K562 (cell line): ENCODE measurements at regions not wholly inside any gene's neighbourhood (a gene's known extent, or its start where the extent isn't known, plus 50 kb on each side); places are given as distances from the start of the nearest gene placed in this dataset.

ENCODE experiments used
- ATAC-seq: fragments of 200-7000 bp; cut with Tn5 transposase; 3 replicates; pipeline ENCODE4 v1.9.1; 2020; ENCODE audit warnings: moderate library complexity
- BruUV-seq: library from RNA; stranded (reverse); fragments of 400-500 nt; replicated peaks from 2 replicates; lab custom pipeline; 2021; lab: Mats Ljungman, UMichigan
- CTCF ChIA-PET: fragments of 300-600 bp; formaldehyde crosslinking; extraction: SDS; loops from one replicate; lab custom pipeline; 2021; ENCODE audit warnings: low intra/inter-chr PET ratio; lab: Yijun Ruan, JAX
- POLR2A ChIA-PET: fragments of 300-600, 350-650 bp; sonication (Branson Sonifier 250); formaldehyde crosslinking; extraction: SDS; loops from one replicate; lab custom pipeline; 2021; ENCODE audit warnings: antibody characterized with exemption, inconsistent platforms; lab: Yijun Ruan, JAX
- DNase-seq, 4 experiments: peaks; one replicate each; pipeline versions ENCODE4 v3.0.0 to v3.0.0-alpha.2; 2011 to 2018; ENCODE audit warnings: low spot score in 3 of 4, mixed read lengths in 3 of 4; ENCODE audit errors: extremely low read depth in 1 of 4
- FAIRE-seq: peaks from 2 replicates; lab custom pipeline; 2011; peaks lifted over from hg19 to GRCh38; lab: Jason Lieb, UNC
- H2AFZ ChIP-seq: 2 replicates; pipeline ENCODE4 v1.6.0; 2011; ENCODE audit warnings: low read depth, low read length, control low read depth, inconsistent platforms
- H3K27ac ChIP-seq: fragments of 200-600 bp; 3 replicates; pipeline ENCODE4 v1.8.0; 2011; ENCODE audit warnings: low read depth, mild to moderate bottlenecking, control low read depth, inconsistent platforms, low read length, moderate library complexity, mixed read lengths; ENCODE audit errors: extremely low read depth
- H3K27me3 ChIP-seq, 2 experiments: fragments of 300-600 bp in 1 of 2; 2 replicates in 1 of 2; 3 replicates in 1 of 2; pipeline versions ENCODE4 v1.6.0 to v1.8.0; 2011; ENCODE audit warnings: inconsistent platforms in 2 of 2, low read length in 2 of 2, mild to moderate bottlenecking in 1 of 2, mixed read lengths in 1 of 2, moderate library complexity in 1 of 2; ENCODE audit not compliant: control insufficient read depth in 2 of 2, insufficient read depth in 2 of 2
- H3K36me3 ChIP-seq: fragments of 300-600 bp; 3 replicates; pipeline ENCODE4 v1.8.0; 2011; ENCODE audit warnings: mild to moderate bottlenecking, low read length, inconsistent platforms; ENCODE audit not compliant: control insufficient read depth, insufficient read depth
- H3K4me1 ChIP-seq, 2 experiments: fragments of 200-600 bp in 1 of 2; replicated peaks in 1 of 2; 2 replicates in 1 of 2; 3 replicates in 1 of 2; pipeline versions ENCODE4 v1.5.1 to v1.8.0; 2011; ENCODE audit warnings: inconsistent platforms in 2 of 2, low read length in 2 of 2, mild to moderate bottlenecking in 1 of 2, mixed read lengths in 1 of 2, moderate library complexity in 1 of 2; ENCODE audit not compliant: control insufficient read depth in 2 of 2, insufficient read depth in 2 of 2
- H3K4me2 ChIP-seq: 2 replicates; pipeline ENCODE4 v1.6.1; 2011; ENCODE audit warnings: low read length, control low read depth, inconsistent platforms, mixed read lengths; ENCODE audit not compliant: insufficient read depth
- H3K4me3 ChIP-seq: fragments of 200-600 bp; sonication (generic), shearing (Covaris generic); 2 replicates; pipeline ENCODE4 v1.5.1; 2016; ENCODE audit warnings: control low read depth, inconsistent platforms
- H3K79me2 ChIP-seq: fragments of 200-600 bp; 3 replicates; pipeline ENCODE4 v1.8.0; 2011; ENCODE audit warnings: low read length, inconsistent platforms; ENCODE audit not compliant: control insufficient read depth, insufficient read depth
- H3K9ac ChIP-seq, 2 experiments: 2 replicates each; pipeline versions ENCODE4 v1.6.0 to v1.6.1; 2011; ENCODE audit warnings: low read depth in 2 of 2, low read length in 2 of 2, control low read depth in 1 of 2, inconsistent platforms in 1 of 2, mild to moderate bottlenecking in 1 of 2, mixed read lengths in 1 of 2; ENCODE audit not compliant: insufficient read depth in 1 of 2
- H3K9me1 ChIP-seq: one replicate; pipeline ENCODE4 v1.6.0; 2011; ENCODE audit warnings: inconsistent platforms, mild to moderate bottlenecking, low read length, moderate library complexity; ENCODE audit not compliant: control insufficient read depth, insufficient read depth
- H3K9me3 ChIP-seq: replicated peaks from 2 replicates; pipeline ENCODE4 v1.5.1; 2011; ENCODE audit warnings: low read depth, low read length, inconsistent platforms; ENCODE audit not compliant: control insufficient read depth, insufficient read depth
- H4K20me1 ChIP-seq: replicated peaks from 2 replicates; pipeline ENCODE4 v1.6.1; 2011; ENCODE audit warnings: low read length, inconsistent platforms, mixed read lengths; ENCODE audit not compliant: control insufficient read depth, insufficient read depth
- CSDE1 ChIP-seq, 2 experiments: fragments of 450-650 bp; IDR thresholded peaks; 2 replicates each; pipeline ENCODE4 v1.6.1; 2016; ENCODE audit warnings: mild to moderate bottlenecking in 1 of 2
- NCOA6 ChIP-seq: fragments of 450-650 bp; IDR thresholded peaks from 2 replicates; pipeline ENCODE4 v1.6.1; 2017; ENCODE audit warnings: mild to moderate bottlenecking
- RBM22 ChIP-seq: fragments of 200-400 bp; formaldehyde crosslinking; IDR thresholded peaks from 2 replicates; pipeline ENCODE4 v1.6.1; 2018; ENCODE audit warnings: low read length, low read depth; ENCODE audit not compliant: poor library complexity, severe bottlenecking
- SRF ChIP-seq, 2 experiments: fragments of 250-450, 450-650 bp in 1 of 2; sonication (Bioruptor Pico) in 1 of 2; sonication (generic) in 1 of 2; formaldehyde crosslinking; IDR thresholded peaks; 2 replicates each; pipeline versions ENCODE4 v1.5.0 to v1.5.1; 2020 to 2022; ENCODE audit warnings: mild to moderate bottlenecking in 1 of 2, missing genetic modification reagents in 1 of 2
- THRAP3 ChIP-seq: fragments of 450-650 bp; IDR thresholded peaks from 2 replicates; pipeline ENCODE4 v1.6.1; 2016; ENCODE audit warnings: mild to moderate bottlenecking, inconsistent platforms, borderline replicate concordance
- XRCC5 ChIP-seq: fragments of 200-400 bp; formaldehyde crosslinking; IDR thresholded peaks from 2 replicates; pipeline ENCODE4 v1.6.1; 2017; ENCODE audit warnings: low read depth, mild to moderate bottlenecking, low read length
- ZNF124 ChIP-seq: sonication (generic); formaldehyde crosslinking; IDR thresholded peaks from 2 replicates; pipeline ENCODE4 v1.8.1; 2022; ENCODE audit warnings: missing genetic modification reagents
- ZNF41 ChIP-seq: fragments of 250-450 bp; sonication (Bioruptor Pico); conservative IDR thresholded peaks from 2 replicates; pipeline ENCODE4 v1.4.0; 2020; ENCODE audit warnings: mild to moderate bottlenecking
- WGBS: fragments of 100-300 bp; shearing (Covaris generic); methylation state at CpG from one replicate; pipeline ENCODE4 v1.1.6; 2016; ENCODE audit warnings: low coverage, mixed read lengths; ENCODE audit not compliant: insufficient coverage; ENCODE audit errors: missing lambda C conversion rate; 5-methylcytosine and 5-hydroxymethylcytosine counted together
- in situ Hi-C: fragments of 300-500 bp; cut with MboI; formaldehyde crosslinking; loops from 4 replicates; pipeline ENCODE4 v1.15.0; 2018; ENCODE audit warnings: inconsistent platforms, mixed read lengths
- intact Hi-C: fragments of 100-400 bp; cut with micrococcal nuclease; formaldehyde crosslinking; loops from 2 replicates; pipeline ENCODE4 v1.14.2; 2022
- TF ChIP-seq, protein P1 (sequence below): fragments of 450-650 bp; formaldehyde crosslinking; IDR thresholded peaks from 2 replicates; pipeline ENCODE4 v1.4.0; 2022; ENCODE audit warnings: mild to moderate bottlenecking, moderate library complexity
- TF ChIP-seq, protein P2 (sequence below): sonication (generic); formaldehyde crosslinking; IDR thresholded peaks from 2 replicates; pipeline ENCODE4 v1.8.1; 2023; ENCODE audit warnings: mild to moderate bottlenecking, missing genetic modification reagents, moderate library complexity

GRCh38 chr12:111038941-111039340 is 118.6 kb upstream of the MYL2 start:
- H3K9ac ChIP-seq: no peak overlapping the region
- DNase-seq (no peak), FAIRE-seq (no peak), ATAC-seq (no peak)
- no TSS peak for BruUV-seq
- no peaks in the 10 kb centered on the region for H3K79me2 ChIP-seq
- no peaks in the 10 kb centered on the region for H3K9me3 ChIP-seq
- TF ChIP-seq XRCC5 (no peak), NCOA6 (no peak), THRAP3 (no peak), CSDE1 (IDR thresholded peaks at IDR 0.05) (no peak), ZNF41 (CRISPR knock-in tag) (no peak), RBM22 (no peak), ZNF124 (CRISPR knock-in tag) (no peak), SRF (CRISPR knock-in tag; IDR thresholded peaks at IDR 0.05) (no peak)
- TF ChIP-seq, protein P1, sequence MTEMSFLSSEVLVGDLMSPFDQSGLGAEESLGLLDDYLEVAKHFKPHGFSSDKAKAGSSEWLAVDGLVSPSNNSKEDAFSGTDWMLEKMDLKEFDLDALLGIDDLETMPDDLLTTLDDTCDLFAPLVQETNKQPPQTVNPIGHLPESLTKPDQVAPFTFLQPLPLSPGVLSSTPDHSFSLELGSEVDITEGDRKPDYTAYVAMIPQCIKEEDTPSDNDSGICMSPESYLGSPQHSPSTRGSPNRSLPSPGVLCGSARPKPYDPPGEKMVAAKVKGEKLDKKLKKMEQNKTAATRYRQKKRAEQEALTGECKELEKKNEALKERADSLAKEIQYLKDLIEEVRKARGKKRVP (CRISPR knock-in tag): no peak
- TF ChIP-seq, protein P2, sequence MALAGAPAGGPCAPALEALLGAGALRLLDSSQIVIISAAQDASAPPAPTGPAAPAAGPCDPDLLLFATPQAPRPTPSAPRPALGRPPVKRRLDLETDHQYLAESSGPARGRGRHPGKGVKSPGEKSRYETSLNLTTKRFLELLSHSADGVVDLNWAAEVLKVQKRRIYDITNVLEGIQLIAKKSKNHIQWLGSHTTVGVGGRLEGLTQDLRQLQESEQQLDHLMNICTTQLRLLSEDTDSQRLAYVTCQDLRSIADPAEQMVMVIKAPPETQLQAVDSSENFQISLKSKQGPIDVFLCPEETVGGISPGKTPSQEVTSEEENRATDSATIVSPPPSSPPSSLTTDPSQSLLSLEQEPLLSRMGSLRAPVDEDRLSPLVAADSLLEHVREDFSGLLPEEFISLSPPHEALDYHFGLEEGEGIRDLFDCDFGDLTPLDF: no peak
- H3K36me3 ChIP-seq: no peaks in the 10 kb centered on the region
- WGBS: 3% methylated on average over 5 of the region's 5 CpGs
- no peak overlapping the region for H3K4me3 ChIP-seq
- H3K4me2 ChIP-seq: no peak overlapping the region
- H3K27ac ChIP-seq: no peak overlapping the region
- no peaks in the 10 kb centered on the region for H4K20me1 ChIP-seq
- POLR2A ChIA-PET: interaction anchor here (0.7 kb wide), 1 partner anchor 14 kb away, joined by 7 read pairs; no protein-coding TSS in a partner anchor
- in situ Hi-C loops: no loop called here
- CTCF ChIA-PET: no interaction called here
- H3K27me3 ChIP-seq: peaks cover 21 to 58% of the 10 kb centered on the region in 2 experiments
- no peaks in the 10 kb centered on the region for H3K9me1 ChIP-seq
- intact Hi-C loops: no loop called here
- peaks cover 0 to 2% of the 10 kb centered on the region in 2 experiments; a peak in 1 of 5 replicates for H3K4me1 ChIP-seq
- no peak overlapping the region for H2AFZ ChIP-seq
